GM23338 (cell line): ENCODE measurements at regions not wholly inside any gene's neighbourhood (a gene's known extent, or its start where the extent isn't known, plus 50 kb on each side); places are given as distances from the start of the nearest gene placed in this dataset.

Experiments used
- ATAC-seq: fragments of 200-7000 bp; cut with Tn5 transposase; 3 replicates; pipeline ENCODE4 v1.9.1; 2020
- DNase-seq: peaks from one replicate; pipeline ENCODE4 v3.0.0-alpha.2; 2015; ENCODE audit warnings: low spot score
- H2AFZ ChIP-seq: fragments of 200-600 bp; sonication (generic); 2 replicates; pipeline ENCODE4 v1.8.0; 2016; ENCODE audit warnings: antibody characterized with exemption, mild to moderate bottlenecking, moderate library complexity
- H3F3A ChIP-seq: fragments of 200-600 bp; sonication (generic); replicated peaks from 2 replicates; pipeline ENCODE4 v1.8.0; 2017; ENCODE audit warnings: antibody characterized with exemption, mixed run types, low read depth
- H3K27ac ChIP-seq: fragments of 200-600 bp; sonication (generic); 2 replicates; pipeline ENCODE4 v1.6.1; 2016; ENCODE audit warnings: low read depth
- H3K27me3 ChIP-seq: fragments of 200-600 bp; sonication (generic); 2 replicates; pipeline ENCODE4 v1.8.0; 2016; ENCODE audit warnings: mild to moderate bottlenecking, mixed run types, moderate library complexity; ENCODE audit not compliant: insufficient read depth
- H3K36me3 ChIP-seq: fragments of 200-600 bp; sonication (generic); 2 replicates; pipeline ENCODE4 v1.8.0; 2016; ENCODE audit warnings: mild to moderate bottlenecking; ENCODE audit not compliant: insufficient read depth
- H3K4me1 ChIP-seq: fragments of 200-600 bp; sonication (generic); 2 replicates; pipeline ENCODE4 v1.8.0; 2016; ENCODE audit warnings: mild to moderate bottlenecking, moderate library complexity; ENCODE audit not compliant: insufficient read depth
- H3K4me2 ChIP-seq: fragments of 200-600 bp; sonication (generic); 2 replicates; pipeline ENCODE4 v1.7.1; 2017; ENCODE audit warnings: mixed run types
- H3K4me3 ChIP-seq: fragments of 200-600 bp; sonication (generic); 2 replicates; pipeline ENCODE4 v1.6.1; 2016; ENCODE audit warnings: mixed run types
- H3K79me2 ChIP-seq: fragments of 200-600 bp; sonication (generic); replicated peaks from 2 replicates; pipeline ENCODE4 v1.8.0; 2017; ENCODE audit warnings: mild to moderate bottlenecking; ENCODE audit not compliant: insufficient read depth
- H3K9me2 ChIP-seq: fragments of 200-600 bp; sonication (generic); 2 replicates; pipeline ENCODE4 v1.8.0; 2017; ENCODE audit not compliant: insufficient read depth
- H4K20me1 ChIP-seq: fragments of 200-600 bp; sonication (generic); replicated peaks from 2 replicates; pipeline ENCODE4 v1.8.0; 2017; ENCODE audit warnings: mild to moderate bottlenecking; ENCODE audit not compliant: insufficient read depth
- H3K27ac Mint-ChIP-seq: 2 replicates; pipeline ENCODE4 v1.8.0; 2020; ENCODE audit warnings: inconsistent platforms, mild to moderate bottlenecking, moderate library complexity, mixed read lengths
- H3K27me3 Mint-ChIP-seq: 3 replicates; pipeline ENCODE4 v1.8.0; 2022; ENCODE audit warnings: low read depth, mild to moderate bottlenecking, moderate library complexity, mixed read lengths, inconsistent platforms; ENCODE audit not compliant: insufficient read depth, poor library complexity
- H3K36me3 Mint-ChIP-seq: 3 replicates; pipeline ENCODE4 v1.8.0; 2021; ENCODE audit warnings: low read depth, mild to moderate bottlenecking, inconsistent platforms, moderate library complexity, mixed read lengths
- H3K4me1 Mint-ChIP-seq: 3 replicates; pipeline ENCODE4 v1.8.0; 2020; ENCODE audit warnings: mild to moderate bottlenecking, inconsistent platforms, mixed read lengths
- H3K4me3 Mint-ChIP-seq: 3 replicates; pipeline ENCODE4 v1.8.0; 2021; ENCODE audit warnings: moderate library complexity, mild to moderate bottlenecking, inconsistent platforms, mixed read lengths
- H3K9me3 Mint-ChIP-seq: 3 replicates; pipeline ENCODE4 v1.8.0; 2020; ENCODE audit warnings: moderate library complexity, mild to moderate bottlenecking, inconsistent platforms, mixed read lengths
- CREB1 ChIP-seq: fragments of 250-450 bp; sonication (Bioruptor Pico); IDR thresholded peaks from 2 replicates; pipeline ENCODE4 v1.5.0; 2020; ENCODE audit warnings: low read depth, mild to moderate bottlenecking, moderate library complexity
- EZH2 ChIP-seq: fragments of 200-600 bp; sonication (generic); IDR thresholded peaks from one replicate; pipeline ENCODE4 v1.8.0; 2017; ENCODE audit warnings: antibody characterized with exemption, mild to moderate bottlenecking, low read depth; ENCODE audit not compliant: unreplicated experiment
- EZH2phosphoT487 ChIP-seq: fragments of 200-600 bp; sonication (generic); IDR thresholded peaks from one replicate; pipeline ENCODE4 v1.8.1; 2018; ENCODE audit warnings: antibody characterized with exemption; ENCODE audit not compliant: unreplicated experiment
- JUNB ChIP-seq: IDR thresholded peaks from one replicate; pipeline ENCODE4 v1.6.1; 2016; ENCODE audit warnings: antibody characterized with exemption; ENCODE audit not compliant: unreplicated experiment
- NANOG ChIP-seq: IDR thresholded peaks from 2 replicates; pipeline ENCODE4 v1.6.1; 2016; ENCODE audit warnings: antibody characterized with exemption, borderline replicate concordance
- POLR2AphosphoS5 ChIP-seq: IDR thresholded peaks from 2 replicates; pipeline ENCODE4 v1.6.1; 2016; ENCODE audit warnings: antibody characterized with exemption, low read depth
- STAT1 ChIP-seq: IDR thresholded peaks from one replicate; pipeline ENCODE4 v1.6.1; 2016; ENCODE audit warnings: antibody characterized with exemption; ENCODE audit not compliant: unreplicated experiment
- ZNF114 ChIP-seq: fragments of 250-450 bp; sonication (Bioruptor Pico); IDR thresholded peaks from 2 replicates; pipeline ENCODE4 v1.5.0; 2020; ENCODE audit warnings: mild to moderate bottlenecking, moderate library complexity
- ZNF331 ChIP-seq: fragments of 250-450 bp; sonication (Bioruptor Pico); IDR thresholded peaks from 2 replicates; pipeline ENCODE4 v1.5.0; 2020; ENCODE audit warnings: low read depth, mild to moderate bottlenecking, moderate library complexity
- TF ChIP-seq, protein P1 (sequence below): IDR thresholded peaks from 2 replicates; pipeline ENCODE4 v1.6.1; 2016; ENCODE audit warnings: antibody characterized with exemption
- TF ChIP-seq, protein P2 (sequence below), 2 experiments: fragments of 200-600 bp in 1 of 2; sonication (generic) in 1 of 2; conservative IDR thresholded peaks; 2 replicates each; pipeline versions ENCODE4 v1.5.1 to v1.6.1; 2016 to 2017; ENCODE audit warnings: antibody characterized with exemption in 2 of 2, low read depth in 2 of 2, mild to moderate bottlenecking in 2 of 2, moderate library complexity in 1 of 2
- TF ChIP-seq, protein P3 (sequence below): IDR thresholded peaks from one replicate; pipeline ENCODE4 v1.6.1; 2018; ENCODE audit warnings: antibody characterized with exemption; ENCODE audit not compliant: unreplicated experiment
- TF ChIP-seq, protein P4 (sequence below): fragments of 250-450 bp; sonication (Bioruptor Pico); IDR thresholded peaks from 2 replicates; pipeline ENCODE4 v1.5.0; 2020; ENCODE audit warnings: mild to moderate bottlenecking, moderate library complexity

DNA sequence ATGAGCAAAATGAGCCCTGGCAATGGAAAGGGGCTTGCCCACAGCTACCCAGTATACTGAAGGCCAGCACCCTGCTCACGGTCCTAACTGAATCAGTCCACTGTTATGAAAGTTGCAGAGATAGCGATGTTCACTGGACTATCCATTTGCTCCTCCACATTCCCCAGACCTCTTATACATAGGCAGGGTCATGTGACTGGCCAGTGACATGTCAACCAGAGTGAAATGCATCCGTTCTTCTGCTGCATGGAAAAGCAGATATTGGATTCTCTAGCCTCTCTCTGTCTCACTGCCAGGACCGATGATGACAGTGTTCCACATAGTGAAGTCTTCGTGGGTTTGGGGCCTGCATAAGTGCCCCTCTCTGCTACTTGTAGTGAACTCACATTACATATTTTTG, 503.4 kb downstream of the RPS24 start:
- H3K9me3 Mint-ChIP-seq = no peaks in the 10 kb centered on the region; the same call in 1 of the 3 replicates
- Histone ChIP-seq H3K4me2 (no peak overlapping the region), H3K36me3 (no peaks in the 10 kb centered on the region), H4K20me1 (no peaks in the 10 kb centered on the region), H3K79me2 (no peaks in the 10 kb centered on the region), H2AFZ (no peak overlapping the region), H3K4me3 (no peak overlapping the region), H3F3A (no peaks in the 10 kb centered on the region), H3K4me1 (no peaks in the 10 kb centered on the region), H3K9me2 (no peaks in the 10 kb centered on the region), H3K27ac (no peak overlapping the region), H3K27me3 (no peaks in the 10 kb centered on the region)
- ATAC-seq (no peak), DNase-seq (no peak)
- H3K36me3 Mint-ChIP-seq = 0 out of 3 replicates have a peak, but pooled peaks cover 1% of the 10 kb centered on the region
- peaks cover 3% of the 10 kb centered on the region; the same call in 1 of the 3 replicates for H3K4me1 Mint-ChIP-seq
- H3K4me3 Mint-ChIP-seq = no peak overlapping the region
- no peak overlapping the region for H3K27ac Mint-ChIP-seq
- peaks cover 3% of the 10 kb centered on the region for H3K27me3 Mint-ChIP-seq
- TF ChIP-seq NANOG (no peak), ZNF114 (no peak), POLR2AphosphoS5 (no peak), EZH2phosphoT487 (no peak), CREB1 (CRISPR knock-in tag) (no peak), JUNB (no peak), STAT1 (no peak), EZH2 (no peak), ZNF331 (no peak)
- TF ChIP-seq, protein P1, sequence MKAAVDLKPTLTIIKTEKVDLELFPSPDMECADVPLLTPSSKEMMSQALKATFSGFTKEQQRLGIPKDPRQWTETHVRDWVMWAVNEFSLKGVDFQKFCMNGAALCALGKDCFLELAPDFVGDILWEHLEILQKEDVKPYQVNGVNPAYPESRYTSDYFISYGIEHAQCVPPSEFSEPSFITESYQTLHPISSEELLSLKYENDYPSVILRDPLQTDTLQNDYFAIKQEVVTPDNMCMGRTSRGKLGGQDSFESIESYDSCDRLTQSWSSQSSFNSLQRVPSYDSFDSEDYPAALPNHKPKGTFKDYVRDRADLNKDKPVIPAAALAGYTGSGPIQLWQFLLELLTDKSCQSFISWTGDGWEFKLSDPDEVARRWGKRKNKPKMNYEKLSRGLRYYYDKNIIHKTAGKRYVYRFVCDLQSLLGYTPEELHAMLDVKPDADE = no peak
- TF ChIP-seq, protein P2, sequence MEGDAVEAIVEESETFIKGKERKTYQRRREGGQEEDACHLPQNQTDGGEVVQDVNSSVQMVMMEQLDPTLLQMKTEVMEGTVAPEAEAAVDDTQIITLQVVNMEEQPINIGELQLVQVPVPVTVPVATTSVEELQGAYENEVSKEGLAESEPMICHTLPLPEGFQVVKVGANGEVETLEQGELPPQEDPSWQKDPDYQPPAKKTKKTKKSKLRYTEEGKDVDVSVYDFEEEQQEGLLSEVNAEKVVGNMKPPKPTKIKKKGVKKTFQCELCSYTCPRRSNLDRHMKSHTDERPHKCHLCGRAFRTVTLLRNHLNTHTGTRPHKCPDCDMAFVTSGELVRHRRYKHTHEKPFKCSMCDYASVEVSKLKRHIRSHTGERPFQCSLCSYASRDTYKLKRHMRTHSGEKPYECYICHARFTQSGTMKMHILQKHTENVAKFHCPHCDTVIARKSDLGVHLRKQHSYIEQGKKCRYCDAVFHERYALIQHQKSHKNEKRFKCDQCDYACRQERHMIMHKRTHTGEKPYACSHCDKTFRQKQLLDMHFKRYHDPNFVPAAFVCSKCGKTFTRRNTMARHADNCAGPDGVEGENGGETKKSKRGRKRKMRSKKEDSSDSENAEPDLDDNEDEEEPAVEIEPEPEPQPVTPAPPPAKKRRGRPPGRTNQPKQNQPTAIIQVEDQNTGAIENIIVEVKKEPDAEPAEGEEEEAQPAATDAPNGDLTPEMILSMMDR (conservative IDR thresholded peaks at IDR 0.05; ENCODE audit: low read depth in 2 of 2) = no peak
- TF ChIP-seq, protein P3, sequence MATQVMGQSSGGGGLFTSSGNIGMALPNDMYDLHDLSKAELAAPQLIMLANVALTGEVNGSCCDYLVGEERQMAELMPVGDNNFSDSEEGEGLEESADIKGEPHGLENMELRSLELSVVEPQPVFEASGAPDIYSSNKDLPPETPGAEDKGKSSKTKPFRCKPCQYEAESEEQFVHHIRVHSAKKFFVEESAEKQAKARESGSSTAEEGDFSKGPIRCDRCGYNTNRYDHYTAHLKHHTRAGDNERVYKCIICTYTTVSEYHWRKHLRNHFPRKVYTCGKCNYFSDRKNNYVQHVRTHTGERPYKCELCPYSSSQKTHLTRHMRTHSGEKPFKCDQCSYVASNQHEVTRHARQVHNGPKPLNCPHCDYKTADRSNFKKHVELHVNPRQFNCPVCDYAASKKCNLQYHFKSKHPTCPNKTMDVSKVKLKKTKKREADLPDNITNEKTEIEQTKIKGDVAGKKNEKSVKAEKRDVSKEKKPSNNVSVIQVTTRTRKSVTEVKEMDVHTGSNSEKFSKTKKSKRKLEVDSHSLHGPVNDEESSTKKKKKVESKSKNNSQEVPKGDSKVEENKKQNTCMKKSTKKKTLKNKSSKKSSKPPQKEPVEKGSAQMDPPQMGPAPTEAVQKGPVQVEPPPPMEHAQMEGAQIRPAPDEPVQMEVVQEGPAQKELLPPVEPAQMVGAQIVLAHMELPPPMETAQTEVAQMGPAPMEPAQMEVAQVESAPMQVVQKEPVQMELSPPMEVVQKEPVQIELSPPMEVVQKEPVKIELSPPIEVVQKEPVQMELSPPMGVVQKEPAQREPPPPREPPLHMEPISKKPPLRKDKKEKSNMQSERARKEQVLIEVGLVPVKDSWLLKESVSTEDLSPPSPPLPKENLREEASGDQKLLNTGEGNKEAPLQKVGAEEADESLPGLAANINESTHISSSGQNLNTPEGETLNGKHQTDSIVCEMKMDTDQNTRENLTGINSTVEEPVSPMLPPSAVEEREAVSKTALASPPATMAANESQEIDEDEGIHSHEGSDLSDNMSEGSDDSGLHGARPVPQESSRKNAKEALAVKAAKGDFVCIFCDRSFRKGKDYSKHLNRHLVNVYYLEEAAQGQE = no peak
- TF ChIP-seq, protein P4, sequence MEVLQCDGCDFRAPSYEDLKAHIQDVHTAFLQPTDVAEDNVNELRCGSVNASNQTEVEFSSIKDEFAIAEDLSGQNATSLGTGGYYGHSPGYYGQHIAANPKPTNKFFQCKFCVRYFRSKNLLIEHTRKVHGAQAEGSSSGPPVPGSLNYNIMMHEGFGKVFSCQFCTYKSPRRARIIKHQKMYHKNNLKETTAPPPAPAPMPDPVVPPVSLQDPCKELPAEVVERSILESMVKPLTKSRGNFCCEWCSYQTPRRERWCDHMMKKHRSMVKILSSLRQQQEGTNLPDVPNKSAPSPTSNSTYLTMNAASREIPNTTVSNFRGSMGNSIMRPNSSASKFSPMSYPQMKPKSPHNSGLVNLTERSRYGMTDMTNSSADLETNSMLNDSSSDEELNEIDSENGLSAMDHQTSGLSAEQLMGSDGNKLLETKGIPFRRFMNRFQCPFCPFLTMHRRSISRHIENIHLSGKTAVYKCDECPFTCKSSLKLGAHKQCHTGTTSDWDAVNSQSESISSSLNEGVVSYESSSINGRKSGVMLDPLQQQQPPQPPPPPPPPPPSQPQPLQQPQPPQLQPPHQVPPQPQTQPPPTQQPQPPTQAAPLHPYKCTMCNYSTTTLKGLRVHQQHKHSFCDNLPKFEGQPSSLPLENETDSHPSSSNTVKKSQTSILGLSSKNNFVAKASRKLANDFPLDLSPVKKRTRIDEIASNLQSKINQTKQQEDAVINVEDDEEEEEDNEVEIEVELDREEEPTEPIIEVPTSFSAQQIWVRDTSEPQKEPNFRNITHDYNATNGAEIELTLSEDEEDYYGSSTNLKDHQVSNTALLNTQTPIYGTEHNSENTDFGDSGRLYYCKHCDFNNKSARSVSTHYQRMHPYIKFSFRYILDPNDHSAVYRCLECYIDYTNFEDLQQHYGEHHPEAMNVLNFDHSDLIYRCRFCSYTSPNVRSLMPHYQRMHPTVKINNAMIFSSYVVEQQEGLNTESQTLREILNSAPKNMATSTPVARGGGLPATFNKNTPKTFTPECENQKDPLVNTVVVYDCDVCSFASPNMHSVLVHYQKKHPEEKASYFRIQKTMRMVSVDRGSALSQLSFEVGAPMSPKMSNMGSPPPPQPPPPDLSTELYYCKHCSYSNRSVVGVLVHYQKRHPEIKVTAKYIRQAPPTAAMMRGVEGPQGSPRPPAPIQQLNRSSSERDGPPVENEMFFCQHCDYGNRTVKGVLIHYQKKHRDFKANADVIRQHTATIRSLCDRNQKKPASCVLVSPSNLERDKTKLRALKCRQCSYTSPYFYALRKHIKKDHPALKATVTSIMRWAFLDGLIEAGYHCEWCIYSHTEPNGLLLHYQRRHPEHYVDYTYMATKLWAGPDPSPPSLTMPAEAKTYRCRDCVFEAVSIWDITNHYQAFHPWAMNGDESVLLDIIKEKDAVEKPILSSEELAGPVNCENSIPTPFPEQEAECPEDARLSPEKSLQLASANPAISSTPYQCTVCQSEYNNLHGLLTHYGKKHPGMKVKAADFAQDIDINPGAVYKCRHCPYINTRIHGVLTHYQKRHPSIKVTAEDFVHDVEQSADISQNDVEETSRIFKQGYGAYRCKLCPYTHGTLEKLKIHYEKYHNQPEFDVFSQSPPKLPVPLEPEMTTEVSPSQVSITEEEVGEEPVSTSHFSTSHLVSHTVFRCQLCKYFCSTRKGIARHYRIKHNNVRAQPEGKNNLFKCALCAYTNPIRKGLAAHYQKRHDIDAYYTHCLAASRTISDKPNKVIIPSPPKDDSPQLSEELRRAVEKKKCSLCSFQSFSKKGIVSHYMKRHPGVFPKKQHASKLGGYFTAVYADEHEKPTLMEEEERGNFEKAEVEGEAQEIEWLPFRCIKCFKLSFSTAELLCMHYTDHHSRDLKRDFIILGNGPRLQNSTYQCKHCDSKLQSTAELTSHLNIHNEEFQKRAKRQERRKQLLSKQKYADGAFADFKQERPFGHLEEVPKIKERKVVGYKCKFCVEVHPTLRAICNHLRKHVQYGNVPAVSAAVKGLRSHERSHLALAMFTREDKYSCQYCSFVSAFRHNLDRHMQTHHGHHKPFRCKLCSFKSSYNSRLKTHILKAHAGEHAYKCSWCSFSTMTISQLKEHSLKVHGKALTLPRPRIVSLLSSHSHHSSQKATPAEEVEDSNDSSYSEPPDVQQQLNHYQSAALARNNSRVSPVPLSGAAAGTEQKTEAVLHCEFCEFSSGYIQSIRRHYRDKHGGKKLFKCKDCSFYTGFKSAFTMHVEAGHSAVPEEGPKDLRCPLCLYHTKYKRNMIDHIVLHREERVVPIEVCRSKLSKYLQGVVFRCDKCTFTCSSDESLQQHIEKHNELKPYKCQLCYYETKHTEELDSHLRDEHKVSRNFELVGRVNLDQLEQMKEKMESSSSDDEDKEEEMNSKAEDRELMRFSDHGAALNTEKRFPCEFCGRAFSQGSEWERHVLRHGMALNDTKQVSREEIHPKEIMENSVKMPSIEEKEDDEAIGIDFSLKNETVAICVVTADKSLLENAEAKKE = no peak
